DMS153 (cell line): ENCODE measurements at regions not wholly inside any gene's neighbourhood (a gene's known extent, or its start where the extent isn't known, plus 50 kb on each side); places are given as distances from the start of the nearest gene placed in this dataset.

Source experiments
- DNase-seq: peaks from one replicate; lab custom pipeline; 2025; lab: John Stamatoyannopoulos, UW

- no peak for DNase-seq
These were observed 121.8 kb upstream of the TNR start for GRCh38 chr1:175865041-175865766.

GRCh38 chr1:175864625-175865024 lies 121.2 kb upstream of the TNR start:
- no peak for DNase-seq

GRCh38 chr1:175864183-175864582 lies 120.8 kb upstream of the TNR start:
- no peak for DNase-seq

- no peak for DNase-seq
These were observed 120.1 kb upstream of the TNR start for GRCh38 chr1:175863299-175864050.

GRCh38 chr1:175862408-175862807 lies 119.0 kb upstream of the TNR start:
- no peak for DNase-seq

GRCh38 chr1:175861626-175862367 lies 118.4 kb upstream of the TNR start:
- no peak for DNase-seq

- no peak for DNase-seq
These were observed 114.4 kb upstream of the TNR start for GRCh38 chr1:175857756-175858155.

- no peak for DNase-seq
These were observed 110.3 kb upstream of the TNR start for GRCh38 chr1:175853681-175854080.

GRCh38 chr1:175851749-175852148 lies 108.4 kb upstream of the TNR start:
- DNase-seq: no peak

- no peak for DNase-seq
These were observed 104.9 kb upstream of the TNR start for GRCh38 chr1:175848329-175848728.

GRCh38 chr1:175845985-175846384 lies 102.6 kb upstream of the TNR start:
- DNase-seq: no peak

GRCh38 chr1:175845338-175845737 lies 101.9 kb upstream of the TNR start:
- no peak for DNase-seq

- no peak for DNase-seq
These were observed 101.5 kb upstream of the TNR start for GRCh38 chr1:175844877-175845276.

GRCh38 chr1:175842550-175842949 lies 99.2 kb upstream of the TNR start:
- no peak for DNase-seq

- peak; percentile 97 for DNase-seq
These were observed 98.4 kb upstream of the TNR start for GRCh38 chr1:175841738-175842187.

GRCh38 chr1:175840787-175841186 lies 97.4 kb upstream of the TNR start:
- DNase-seq: peak; percentile 44

GRCh38 chr1:175839779-175840669 lies 96.6 kb upstream of the TNR start:
- peak; percentile 94 for DNase-seq

GRCh38 chr1:175834597-175834996 lies 91.2 kb upstream of the TNR start:
- DNase-seq: no peak

GRCh38 chr1:175833951-175834350 lies 90.6 kb upstream of the TNR start:
- DNase-seq: no peak

GRCh38 chr1:175833502-175833901 lies 90.1 kb upstream of the TNR start:
- no peak for DNase-seq

GRCh38 chr1:175830500-175830899 lies 87.1 kb upstream of the TNR start:
- no peak for DNase-seq

- no peak for DNase-seq
These were observed 86.5 kb upstream of the TNR start for GRCh38 chr1:175829845-175830244.
